ENCODE measurements at regions not wholly inside any gene's neighbourhood (a gene's known extent, or its start where the extent isn't known, plus 50 kb on each side); places are given as distances from the start of the nearest gene placed in this dataset.

- H2AFZ ChIP-seq (ENCODE audit: low read depth, low read length) = no peak overlapping the region
- TF ChIP-seq EZH2 (IDR thresholded peaks at IDR 0.05; ENCODE audit: borderline replicate concordance, low read depth, low read length, severe bottlenecking) (no peak), FOS (IDR thresholded peaks at IDR 0.05; ENCODE audit: borderline replicate concordance, insufficient read depth, low read length) (no peak), JUN (IDR thresholded peaks at IDR 0.05; ENCODE audit: borderline replicate concordance, insufficient read depth, insufficient read length, low read depth) (no peak), POLR2A (IDR thresholded peaks at IDR 0.05; ENCODE audit: low read depth, low read length) (no peak), GATA2 (IDR thresholded peaks at IDR 0.05; ENCODE audit: insufficient read depth, insufficient read length, low read depth, low read length) (no peak), MYC (IDR thresholded peaks at IDR 0.05; ENCODE audit: low read depth, low read length) (no peak), POLR2AphosphoS5 (IDR thresholded peaks at IDR 0.05; ENCODE audit: insufficient read depth, low read depth, low read length) (no peak)
- TF ChIP-seq, protein P1, sequence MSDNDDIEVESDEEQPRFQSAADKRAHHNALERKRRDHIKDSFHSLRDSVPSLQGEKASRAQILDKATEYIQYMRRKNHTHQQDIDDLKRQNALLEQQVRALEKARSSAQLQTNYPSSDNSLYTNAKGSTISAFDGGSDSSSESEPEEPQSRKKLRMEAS (IDR thresholded peaks at IDR 0.05; ENCODE audit: insufficient read depth, insufficient read length) = no peak
- TF ChIP-seq, protein P2, sequence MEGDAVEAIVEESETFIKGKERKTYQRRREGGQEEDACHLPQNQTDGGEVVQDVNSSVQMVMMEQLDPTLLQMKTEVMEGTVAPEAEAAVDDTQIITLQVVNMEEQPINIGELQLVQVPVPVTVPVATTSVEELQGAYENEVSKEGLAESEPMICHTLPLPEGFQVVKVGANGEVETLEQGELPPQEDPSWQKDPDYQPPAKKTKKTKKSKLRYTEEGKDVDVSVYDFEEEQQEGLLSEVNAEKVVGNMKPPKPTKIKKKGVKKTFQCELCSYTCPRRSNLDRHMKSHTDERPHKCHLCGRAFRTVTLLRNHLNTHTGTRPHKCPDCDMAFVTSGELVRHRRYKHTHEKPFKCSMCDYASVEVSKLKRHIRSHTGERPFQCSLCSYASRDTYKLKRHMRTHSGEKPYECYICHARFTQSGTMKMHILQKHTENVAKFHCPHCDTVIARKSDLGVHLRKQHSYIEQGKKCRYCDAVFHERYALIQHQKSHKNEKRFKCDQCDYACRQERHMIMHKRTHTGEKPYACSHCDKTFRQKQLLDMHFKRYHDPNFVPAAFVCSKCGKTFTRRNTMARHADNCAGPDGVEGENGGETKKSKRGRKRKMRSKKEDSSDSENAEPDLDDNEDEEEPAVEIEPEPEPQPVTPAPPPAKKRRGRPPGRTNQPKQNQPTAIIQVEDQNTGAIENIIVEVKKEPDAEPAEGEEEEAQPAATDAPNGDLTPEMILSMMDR (IDR thresholded peaks at IDR 0.05; ENCODE audit: extremely low read depth in 1 of 2, insufficient read depth in 1 of 2, low read depth in 1 of 2, low read length in 2 of 2) = no peak
- no peak overlapping the region for H3K4me2 ChIP-seq (ENCODE audit: insufficient read depth, low read length)
- H3K4me1 ChIP-seq (ENCODE audit: control insufficient read depth, extremely low read depth, insufficient read depth, low read length) = no peaks in the 10 kb centered on the region
- no peaks in the 10 kb centered on the region for H3K9me3 ChIP-seq (replicated peaks; ENCODE audit: control insufficient read depth, insufficient read depth, low read length)
- no TSS peak for BruUV-seq (replicated peaks)
- intact Hi-C loops (cut with micrococcal nuclease) = no loop called here
- no peak overlapping the region for H3K4me3 ChIP-seq (replicated peaks in 1 of 3; ENCODE audit: insufficient read depth in 1 of 3, low read depth in 1 of 3, low read length in 3 of 3)
- dilution Hi-C loops (cut with MboI; ENCODE audit: extremely low pct_ligation_motif_present, low sequenced_read_pairs) = no loop called here
- H3K27me3 ChIP-seq (ENCODE audit: control insufficient read depth in 2 of 2, insufficient read depth in 2 of 2, low read length in 2 of 2) = no peaks in the 10 kb centered on the region
- H3K9me1 ChIP-seq (replicated peaks; ENCODE audit: control insufficient read depth, extremely low read depth, insufficient read depth, low read length) = no peaks in the 10 kb centered on the region
- H3K9ac ChIP-seq (replicated peaks; ENCODE audit: extremely low read depth, insufficient read depth, low read length) = no peak overlapping the region
- FAIRE-seq (no peak), DNase-seq (ENCODE audit: low read depth, low spot score) (no peak)
- POLR2A ChIA-PET = no interaction called here
- H3K36me3 ChIP-seq (ENCODE audit: control insufficient read depth in 2 of 2, extremely low read depth in 1 of 2, insufficient read depth in 2 of 2, low read length in 2 of 2) = no peaks in the 10 kb centered on the region
- CTCF ChIA-PET = no interaction called here
- no peaks in the 10 kb centered on the region for H3K79me2 ChIP-seq (ENCODE audit: control insufficient read depth, insufficient read depth, low read length)
- H4K20me1 ChIP-seq (replicated peaks; ENCODE audit: control insufficient read depth, extremely low read depth, insufficient read depth, low read length) = no peaks in the 10 kb centered on the region
- H3K27ac ChIP-seq (ENCODE audit: insufficient read depth, low read depth, low read length) = no peak overlapping the region
Measured at GRCh38 chr4:127139788-127140286, 492.9 kb upstream of the INTU start.
